ENCODE measurements at regions not wholly inside any gene's neighbourhood (a gene's known extent, or its start where the extent isn't known, plus 50 kb on each side); places are given as distances from the start of the nearest gene placed in this dataset.

GRCh38 chr9:8158574-8158973, 359.0 kb upstream of the DMAC1 start:
- Histone ChIP-seq H3K27me3 (no peaks in the 10 kb centered on the region), H3K36me3 (no peaks in the 10 kb centered on the region), H3K4me1 (no peaks in the 10 kb centered on the region), H3K9me3 (no peaks in the 10 kb centered on the region), H3K4me3 (no peak overlapping the region), H3K27ac (no peak overlapping the region)
- 72 to 78% methylated on average over 2 of the region's 2 CpGs for WGBS, 2 donors
- TF ChIP-seq, protein P1, sequence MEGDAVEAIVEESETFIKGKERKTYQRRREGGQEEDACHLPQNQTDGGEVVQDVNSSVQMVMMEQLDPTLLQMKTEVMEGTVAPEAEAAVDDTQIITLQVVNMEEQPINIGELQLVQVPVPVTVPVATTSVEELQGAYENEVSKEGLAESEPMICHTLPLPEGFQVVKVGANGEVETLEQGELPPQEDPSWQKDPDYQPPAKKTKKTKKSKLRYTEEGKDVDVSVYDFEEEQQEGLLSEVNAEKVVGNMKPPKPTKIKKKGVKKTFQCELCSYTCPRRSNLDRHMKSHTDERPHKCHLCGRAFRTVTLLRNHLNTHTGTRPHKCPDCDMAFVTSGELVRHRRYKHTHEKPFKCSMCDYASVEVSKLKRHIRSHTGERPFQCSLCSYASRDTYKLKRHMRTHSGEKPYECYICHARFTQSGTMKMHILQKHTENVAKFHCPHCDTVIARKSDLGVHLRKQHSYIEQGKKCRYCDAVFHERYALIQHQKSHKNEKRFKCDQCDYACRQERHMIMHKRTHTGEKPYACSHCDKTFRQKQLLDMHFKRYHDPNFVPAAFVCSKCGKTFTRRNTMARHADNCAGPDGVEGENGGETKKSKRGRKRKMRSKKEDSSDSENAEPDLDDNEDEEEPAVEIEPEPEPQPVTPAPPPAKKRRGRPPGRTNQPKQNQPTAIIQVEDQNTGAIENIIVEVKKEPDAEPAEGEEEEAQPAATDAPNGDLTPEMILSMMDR (IDR thresholded peaks at IDR 0.05), result no peak
- no peak for TF ChIP-seq POLR2A (IDR thresholded peaks at IDR 0.05)
- no peak for DNase-seq
- intact Hi-C loops (cut with DNase I), result no loop called here

- no peaks in the 10 kb centered on the region for H3K27me3 ChIP-seq
- intact Hi-C loops (cut with DNase I), result no loop called here
- TF ChIP-seq, protein P1 (IDR thresholded peaks at IDR 0.05), result no peak
- TF ChIP-seq POLR2A (IDR thresholded peaks at IDR 0.05), result no peak
- H3K9me3 ChIP-seq, result no peaks in the 10 kb centered on the region
- WGBS, 2 donors, result 68 to 78% methylated on average over 3 of the region's 3 CpGs
- H3K27ac ChIP-seq, result no peak overlapping the region
- H3K36me3 ChIP-seq, result no peaks in the 10 kb centered on the region
- no peaks in the 10 kb centered on the region for H3K4me1 ChIP-seq
- DNase-seq, result no peak
- H3K4me3 ChIP-seq, result no peak overlapping the region
Observed at GRCh38 chr9:8157683-8158324, 358.2 kb upstream of the DMAC1 start.

- DNase-seq, result no peak
- no peaks in the 10 kb centered on the region for H3K36me3 ChIP-seq
- H3K4me3 ChIP-seq, result no peak overlapping the region
- H3K27ac ChIP-seq, result no peak overlapping the region
- TF ChIP-seq, protein P1 (IDR thresholded peaks at IDR 0.05), result no peak
- TF ChIP-seq POLR2A (IDR thresholded peaks at IDR 0.05), result no peak
- 62 to 68% methylated on average over 2 of the region's 2 CpGs for WGBS, 2 donors
- no peaks in the 10 kb centered on the region for H3K27me3 ChIP-seq
- no peaks in the 10 kb centered on the region for H3K9me3 ChIP-seq
- intact Hi-C loops (cut with DNase I), result no loop called here
- no peaks in the 10 kb centered on the region for H3K4me1 ChIP-seq
Observed at GRCh38 chr9:8156346-8156745, 356.8 kb upstream of the DMAC1 start.

GRCh38 chr9:8155706-8156105, 356.1 kb upstream of the DMAC1 start:
- no peaks in the 10 kb centered on the region for H3K4me1 ChIP-seq
- 83 to 84% methylated on average over 5 of the region's 5 CpGs for WGBS, 2 donors
- no peaks in the 10 kb centered on the region for H3K9me3 ChIP-seq
- H3K27me3 ChIP-seq, result no peaks in the 10 kb centered on the region
- TF ChIP-seq POLR2A (IDR thresholded peaks at IDR 0.05), result no peak
- TF ChIP-seq, protein P1 (IDR thresholded peaks at IDR 0.05), result no peak
- intact Hi-C loops (cut with DNase I), result no loop called here
- no peak for DNase-seq
- no peak overlapping the region for H3K27ac ChIP-seq
- H3K36me3 ChIP-seq, result no peaks in the 10 kb centered on the region
- no peak overlapping the region for H3K4me3 ChIP-seq

DNA sequence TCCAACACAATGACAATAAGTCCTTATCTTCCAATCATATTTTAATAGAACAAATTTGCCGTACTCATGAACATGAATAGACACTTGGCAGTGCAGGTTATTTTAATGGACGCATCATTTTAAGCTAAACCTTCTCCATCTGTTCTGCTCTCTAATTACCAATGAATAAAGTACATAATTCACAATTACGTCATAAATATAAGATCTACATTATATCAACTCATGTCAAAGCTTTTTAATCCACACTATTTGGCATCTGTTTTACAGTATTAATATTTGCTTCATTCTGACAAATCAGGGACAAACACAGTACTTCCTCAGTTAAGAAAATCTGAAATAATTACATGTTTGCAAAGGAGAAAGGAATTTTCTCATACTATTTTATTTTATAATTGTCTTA, 344.1 kb upstream of the DMAC1 start:
- intact Hi-C loops (cut with DNase I), result no loop called here
- WGBS, 2 donors, result 71 to 78% methylated on average over 3 of the region's 3 CpGs
- Histone ChIP-seq H3K4me3 (no peak overlapping the region), H3K27me3 (no peaks in the 10 kb centered on the region), H3K4me1 (no peaks in the 10 kb centered on the region), H3K36me3 (no peaks in the 10 kb centered on the region), H3K27ac (no peak overlapping the region), H3K9me3 (no peaks in the 10 kb centered on the region)
- TF ChIP-seq, protein P1 (IDR thresholded peaks at IDR 0.05), result no peak
- no peak for TF ChIP-seq POLR2A (IDR thresholded peaks at IDR 0.05)
- no peak for DNase-seq
